Hematopoietic multipotent progenitor cell treated with erythropoietin and hydrocortisone succinate and interleukin-3 and kit ligand, for 8 days (in vitro differentiated cells): ENCODE measurements at regions not wholly inside any gene's neighbourhood (a gene's known extent, or its start where the extent isn't known, plus 50 kb on each side); places are given as distances from the start of the nearest gene placed in this dataset.
"Not testable (repeated sequence)": the region's sequence is repeated elsewhere in the genome, so short reads cannot be mapped to it uniquely, and the experiment has no call there.

Experiments used
- DNase-seq: peaks from one replicate; pipeline ENCODE4 v3.0.0-alpha.2; 2015

GRCh38 chr1:189646066-189646465 is 831.6 kb downstream of the BRINP3 start:
- DNase-seq, result no peak

- DNase-seq, result no peak
Measured at GRCh38 chr1:189654906-189655305, 822.8 kb downstream of the BRINP3 start.

- no peak for DNase-seq
Measured at GRCh38 chr1:189656628-189657530, 820.8 kb downstream of the BRINP3 start.

GRCh38 chr1:189657715-189658114 is 819.9 kb downstream of the BRINP3 start:
- DNase-seq, result no peak

- no peak for DNase-seq
Measured at GRCh38 chr1:189658381-189658780, 819.3 kb downstream of the BRINP3 start.

- no peak for DNase-seq
Measured at GRCh38 chr1:189659731-189660130, 817.9 kb downstream of the BRINP3 start.

GRCh38 chr1:189662190-189662589 is 815.5 kb downstream of the BRINP3 start:
- no peak for DNase-seq

GRCh38 chr1:189669846-189670245 is 807.8 kb downstream of the BRINP3 start:
- DNase-seq, result no peak

GRCh38 chr1:189673217-189673616 is 804.4 kb downstream of the BRINP3 start:
- no peak for DNase-seq

GRCh38 chr1:189675712-189676244 is 801.9 kb downstream of the BRINP3 start:
- no peak for DNase-seq

- no peak for DNase-seq
Measured at GRCh38 chr1:189678779-189679178, 798.9 kb downstream of the BRINP3 start.

GRCh38 chr1:189681252-189681919 is 796.3 kb downstream of the BRINP3 start:
- DNase-seq, result no peak

GRCh38 chr1:189682591-189682990 is 795.1 kb downstream of the BRINP3 start:
- no peak for DNase-seq

GRCh38 chr1:189686288-189686687 is 791.4 kb downstream of the BRINP3 start:
- DNase-seq, result no peak

GRCh38 chr1:189693140-189693539 is 784.5 kb downstream of the BRINP3 start:
- no peak for DNase-seq

- DNase-seq, result no peak
Measured at GRCh38 chr1:189696297-189696696, 781.4 kb downstream of the BRINP3 start.

GRCh38 chr1:189697113-189697512 is 780.6 kb downstream of the BRINP3 start:
- DNase-seq, result no peak

- no peak for DNase-seq
Measured at GRCh38 chr1:189701606-189702005, 776.1 kb downstream of the BRINP3 start.

- no peak for DNase-seq
Measured at GRCh38 chr1:189706594-189706993, 771.1 kb downstream of the BRINP3 start.

- DNase-seq, result no peak
Measured at GRCh38 chr1:189708674-189709073, 769.0 kb downstream of the BRINP3 start.

- not testable (repeated sequence) for DNase-seq
Measured at GRCh38 chr1:189718147-189718795, 759.4 kb downstream of the BRINP3 start.

- no peak for DNase-seq
Measured at GRCh38 chr1:189726806-189727205, 750.9 kb downstream of the BRINP3 start.

- DNase-seq, result no peak
Measured at GRCh38 chr1:189751311-189751710, 726.4 kb downstream of the BRINP3 start.
